Muscle layer of colon (tissue), 2 donors: ENCODE measurements at regions not wholly inside any gene's neighbourhood (a gene's known extent, or its start where the extent isn't known, plus 50 kb on each side); places are given as distances from the start of the nearest gene placed in this dataset.

Experiments used
- H3K27ac ChIP-seq: one replicate; pipeline ENCODE4 v1.7.0; 2013; ENCODE audit warnings: low read depth, mild to moderate bottlenecking, low read length, moderate library complexity
- H3K27me3 ChIP-seq, 2 donors: one replicate each; pipeline ENCODE4 v1.7.0; 2013; ENCODE audit warnings: low read length in 2 of 2, mild to moderate bottlenecking in 2 of 2; ENCODE audit not compliant: insufficient read depth in 2 of 2, control insufficient read depth in 1 of 2
- H3K36me3 ChIP-seq: one replicate; pipeline ENCODE4 v1.7.0; 2013; ENCODE audit warnings: mild to moderate bottlenecking, low read length; ENCODE audit not compliant: insufficient read depth
- H3K4me1 ChIP-seq: one replicate; pipeline ENCODE4 v1.7.0; 2013; ENCODE audit warnings: mild to moderate bottlenecking, low read length; ENCODE audit not compliant: insufficient read depth
- H3K4me3 ChIP-seq, 2 donors: one replicate each; pipeline ENCODE4 v1.7.0; 2013; ENCODE audit warnings: low read length in 2 of 2, low read depth in 1 of 2, mild to moderate bottlenecking in 1 of 2, moderate library complexity in 1 of 2
- H3K9ac ChIP-seq: one replicate; pipeline ENCODE4 v1.7.0; 2013; ENCODE audit warnings: low read length
- H3K9me3 ChIP-seq: one replicate; pipeline ENCODE4 v1.7.0; 2013; ENCODE audit warnings: mild to moderate bottlenecking, low read length
- donor health status: abdominal sarcoma.
- donor health status: Adenocarcinoma of cecum.

GRCh38 chr16:79472426-79472825 is 128.1 kb downstream of the MAF start:
- Histone ChIP-seq H3K27ac (no peak overlapping the region), H3K27me3 (no peaks in the 10 kb centered on the region), H3K36me3 (no peaks in the 10 kb centered on the region), H3K4me3 (no peak overlapping the region), H3K4me1 (no peaks in the 10 kb centered on the region), H3K9me3 (no peaks in the 10 kb centered on the region), H3K9ac (no peak overlapping the region)

- Histone ChIP-seq H3K36me3 (no peaks in the 10 kb centered on the region), H3K4me1 (no peaks in the 10 kb centered on the region), H3K9ac (no peak overlapping the region), H3K27ac (no peak overlapping the region), H3K9me3 (no peaks in the 10 kb centered on the region), H3K27me3 (no peaks in the 10 kb centered on the region), H3K4me3 (no peak overlapping the region)
These were observed 130.5 kb downstream of the MAF start for GRCh38 chr16:79469999-79470398.

- no peak overlapping the region for H3K9ac ChIP-seq
- no peaks in the 10 kb centered on the region for H3K27me3 ChIP-seq
- no peaks in the 10 kb centered on the region for H3K9me3 ChIP-seq
- no peaks in the 10 kb centered on the region for H3K4me1 ChIP-seq
- no peaks in the 10 kb centered on the region for H3K36me3 ChIP-seq
- H3K4me3 ChIP-seq: no peak overlapping the region
- no peak overlapping the region for H3K27ac ChIP-seq
These were observed 131.9 kb downstream of the MAF start for GRCh38 chr16:79468631-79469030.

- H3K4me1 ChIP-seq: no peaks in the 10 kb centered on the region
- H3K27ac ChIP-seq: no peak overlapping the region
- H3K4me3 ChIP-seq: no peak overlapping the region
- no peaks in the 10 kb centered on the region for H3K9me3 ChIP-seq
- no peaks in the 10 kb centered on the region for H3K27me3 ChIP-seq
- no peak overlapping the region for H3K9ac ChIP-seq
- no peaks in the 10 kb centered on the region for H3K36me3 ChIP-seq
These were observed 132.4 kb downstream of the MAF start for GRCh38 chr16:79468121-79468552.

- no peak overlapping the region for H3K27ac ChIP-seq
- H3K36me3 ChIP-seq: no peaks in the 10 kb centered on the region
- no peak overlapping the region for H3K4me3 ChIP-seq
- H3K9me3 ChIP-seq: no peaks in the 10 kb centered on the region
- no peak overlapping the region for H3K9ac ChIP-seq
- H3K27me3 ChIP-seq: no peaks in the 10 kb centered on the region
- no peaks in the 10 kb centered on the region for H3K4me1 ChIP-seq
These were observed 134.4 kb downstream of the MAF start for GRCh38 chr16:79466111-79466510.

- H3K27me3 ChIP-seq: no peaks in the 10 kb centered on the region
- H3K36me3 ChIP-seq: no peaks in the 10 kb centered on the region
- H3K9me3 ChIP-seq: no peaks in the 10 kb centered on the region
- no peak overlapping the region for H3K27ac ChIP-seq
- H3K4me1 ChIP-seq: no peaks in the 10 kb centered on the region
- H3K9ac ChIP-seq: no peak overlapping the region
- no peak overlapping the region for H3K4me3 ChIP-seq
These were observed 136.7 kb downstream of the MAF start for GRCh38 chr16:79463841-79464240.

- Histone ChIP-seq H3K9ac (no peak overlapping the region), H3K4me3 (no peak overlapping the region), H3K9me3 (no peaks in the 10 kb centered on the region), H3K27ac (no peak overlapping the region), H3K4me1 (no peaks in the 10 kb centered on the region), H3K27me3 (no peaks in the 10 kb centered on the region), H3K36me3 (no peaks in the 10 kb centered on the region)
These were observed 144.5 kb downstream of the MAF start for GRCh38 chr16:79456036-79456435.

- no peak overlapping the region for H3K27ac ChIP-seq
- H3K36me3 ChIP-seq: no peaks in the 10 kb centered on the region
- no peak overlapping the region for H3K4me3 ChIP-seq
- no peaks in the 10 kb centered on the region for H3K27me3 ChIP-seq
- no peak overlapping the region for H3K9ac ChIP-seq
- H3K9me3 ChIP-seq: no peaks in the 10 kb centered on the region
- no peaks in the 10 kb centered on the region for H3K4me1 ChIP-seq
These were observed 147.9 kb downstream of the MAF start for GRCh38 chr16:79452671-79453070.

GRCh38 chr16:79451196-79451816 is 149.2 kb downstream of the MAF start:
- Histone ChIP-seq H3K9me3 (no peaks in the 10 kb centered on the region), H3K27me3 (no peaks in the 10 kb centered on the region), H3K4me3 (no peak overlapping the region), H3K9ac (no peak overlapping the region), H3K36me3 (no peaks in the 10 kb centered on the region), H3K27ac (no peak overlapping the region), H3K4me1 (no peaks in the 10 kb centered on the region)

- no peaks in the 10 kb centered on the region for H3K9me3 ChIP-seq
- H3K4me3 ChIP-seq: no peak overlapping the region
- H3K9ac ChIP-seq: no peak overlapping the region
- no peaks in the 10 kb centered on the region for H3K4me1 ChIP-seq
- H3K27me3 ChIP-seq: no peaks in the 10 kb centered on the region
- no peaks in the 10 kb centered on the region for H3K36me3 ChIP-seq
- H3K27ac ChIP-seq: no peak overlapping the region
These were observed 150.6 kb downstream of the MAF start for GRCh38 chr16:79449900-79450299.

GRCh38 chr16:79449067-79449769 is 151.3 kb downstream of the MAF start:
- H3K4me1 ChIP-seq: no peaks in the 10 kb centered on the region
- H3K36me3 ChIP-seq: no peaks in the 10 kb centered on the region
- H3K27me3 ChIP-seq: no peaks in the 10 kb centered on the region
- H3K4me3 ChIP-seq: no peak overlapping the region
- no peak overlapping the region for H3K27ac ChIP-seq
- no peaks in the 10 kb centered on the region for H3K9me3 ChIP-seq
- H3K9ac ChIP-seq: no peak overlapping the region

- Histone ChIP-seq H3K36me3 (no peaks in the 10 kb centered on the region), H3K9me3 (no peaks in the 10 kb centered on the region)
These were observed 156.0 kb downstream of the MAF start for GRCh38 chr16:79444572-79444971.

More at GRCh38 chr16:79444572-79444971, 156.0 kb downstream of the MAF start:
- Histone ChIP-seq H3K27ac (no peak overlapping the region), H3K27me3 (no peaks in the 10 kb centered on the region), H3K4me3 (no peak overlapping the region), H3K9ac (no peak overlapping the region), H3K4me1 (no peaks in the 10 kb centered on the region)
